ENCODE measurements at regions not wholly inside any gene's neighbourhood (a gene's known extent, or its start where the extent isn't known, plus 50 kb on each side); places are given as distances from the start of the nearest gene placed in this dataset.

- Histone ChIP-seq H3K4me1 (ENCODE audit: low read length) (peaks cover 8% of the 10 kb centered on the region), H2AFZ (ENCODE audit: low read depth, low read length) (no peak overlapping the region), H3K79me2 (ENCODE audit: low read length) (no peaks in the 10 kb centered on the region), H4K20me1 (ENCODE audit: insufficient read depth, low read length) (no peaks in the 10 kb centered on the region), H3K9ac (ENCODE audit: low read length) (no peak overlapping the region), H3K4me3 (ENCODE audit: low read length) (no peak overlapping the region), H3K4me2 (ENCODE audit: low read length) (peak overlapping the region; percentile 42), H3K27me3 (ENCODE audit: low read depth, low read length) (peaks cover 29% of the 10 kb centered on the region), H3K27ac (ENCODE audit: low read length) (no peak overlapping the region), H3K36me3 (replicated peaks; ENCODE audit: low read depth, low read length) (no peaks in the 10 kb centered on the region), H3K9me3 (ENCODE audit: insufficient read depth, low read length) (0 out of 2 replicates have a peak, but pooled peaks cover under 1% of the 10 kb centered on the region)
- TF ChIP-seq EZH2phosphoT487 (IDR thresholded peaks at IDR 0.05; ENCODE audit: low read depth): no peak
- TF ChIP-seq CTCF (IDR thresholded peaks at IDR 0.05; ENCODE audit: low read depth, low read length): peak; percentile 71
Measured at GRCh38 chr16:74064120-74064735, 232.4 kb upstream of the PSMD7 start.

- Histone ChIP-seq H3K27ac (ENCODE audit: low read length) (no peak overlapping the region), H3K9me3 (ENCODE audit: insufficient read depth, low read length) (peaks cover 7% of the 10 kb centered on the region), H3K4me3 (ENCODE audit: low read length) (no peak overlapping the region), H2AFZ (ENCODE audit: low read depth, low read length) (no peak overlapping the region), H3K27me3 (ENCODE audit: low read depth, low read length) (no peaks in the 10 kb centered on the region), H3K4me2 (ENCODE audit: low read length) (no peak overlapping the region), H4K20me1 (ENCODE audit: insufficient read depth, low read length) (no peaks in the 10 kb centered on the region), H3K4me1 (ENCODE audit: low read length) (no peaks in the 10 kb centered on the region), H3K36me3 (replicated peaks; ENCODE audit: low read depth, low read length) (no peaks in the 10 kb centered on the region), H3K79me2 (ENCODE audit: low read length) (no peaks in the 10 kb centered on the region), H3K9ac (ENCODE audit: low read length) (no peak overlapping the region)
- no peak for TF ChIP-seq EZH2phosphoT487 (IDR thresholded peaks at IDR 0.05; ENCODE audit: low read depth)
- TF ChIP-seq CTCF (IDR thresholded peaks at IDR 0.05; ENCODE audit: low read depth, low read length): no peak
Measured at GRCh38 chr16:74053826-74054225, 242.8 kb upstream of the PSMD7 start.

- H3K27me3 ChIP-seq (ENCODE audit: low read depth, low read length): 0 out of 2 replicates have a peak, but pooled peaks cover under 1% of the 10 kb centered on the region
- no peak overlapping the region for H2AFZ ChIP-seq (ENCODE audit: low read depth, low read length)
- no peak for TF ChIP-seq EZH2phosphoT487 (IDR thresholded peaks at IDR 0.05; ENCODE audit: low read depth)
- TF ChIP-seq CTCF (IDR thresholded peaks at IDR 0.05; ENCODE audit: low read depth, low read length): no peak
- H3K9me3 ChIP-seq (ENCODE audit: insufficient read depth, low read length): peaks cover 3% of the 10 kb centered on the region; the same call in 1 of the 2 replicates
- no peak overlapping the region for H3K9ac ChIP-seq (ENCODE audit: low read length)
- no peak overlapping the region for H3K27ac ChIP-seq (ENCODE audit: low read length)
- no peaks in the 10 kb centered on the region for H3K36me3 ChIP-seq (replicated peaks; ENCODE audit: low read depth, low read length)
- H3K4me3 ChIP-seq (ENCODE audit: low read length): no peak overlapping the region
- H3K4me2 ChIP-seq (ENCODE audit: low read length): no peak overlapping the region
- no peaks in the 10 kb centered on the region for H4K20me1 ChIP-seq (ENCODE audit: insufficient read depth, low read length)
- no peaks in the 10 kb centered on the region for H3K79me2 ChIP-seq (ENCODE audit: low read length)
- H3K4me1 ChIP-seq (ENCODE audit: low read length): no peaks in the 10 kb centered on the region
Measured at GRCh38 chr16:74053312-74053711, 243.3 kb upstream of the PSMD7 start.

- no peaks in the 10 kb centered on the region for H3K9me3 ChIP-seq (ENCODE audit: insufficient read depth, low read length)
- no peaks in the 10 kb centered on the region for H3K36me3 ChIP-seq (replicated peaks; ENCODE audit: low read depth, low read length)
- peaks cover 11% of the 10 kb centered on the region; the same call in 1 of the 2 replicates for H3K27me3 ChIP-seq (ENCODE audit: low read depth, low read length)
- H4K20me1 ChIP-seq (ENCODE audit: insufficient read depth, low read length): no peaks in the 10 kb centered on the region
- H2AFZ ChIP-seq (ENCODE audit: low read depth, low read length): no peak overlapping the region
- TF ChIP-seq EZH2phosphoT487 (IDR thresholded peaks at IDR 0.05; ENCODE audit: low read depth) (no peak), CTCF (IDR thresholded peaks at IDR 0.05; ENCODE audit: low read depth, low read length) (no peak)
- no peak overlapping the region for H3K27ac ChIP-seq (ENCODE audit: low read length)
- no peak overlapping the region for H3K4me3 ChIP-seq (ENCODE audit: low read length)
- no peaks in the 10 kb centered on the region for H3K79me2 ChIP-seq (ENCODE audit: low read length)
- no peaks in the 10 kb centered on the region for H3K4me1 ChIP-seq (ENCODE audit: low read length)
- no peak overlapping the region for H3K4me2 ChIP-seq (ENCODE audit: low read length)
- H3K9ac ChIP-seq (ENCODE audit: low read length): no peak overlapping the region
Measured at GRCh38 chr16:74052016-74052415, 244.6 kb upstream of the PSMD7 start.
